Left ventricle myocardium inferior (tissue), 1 donor: ENCODE measurements at regions not wholly inside any gene's neighbourhood (a gene's known extent, or its start where the extent isn't known, plus 50 kb on each side); places are given as distances from the start of the nearest gene placed in this dataset.

Experiments
- DNase-seq: peaks from one replicate; pipeline ENCODE4 v3.0.0-alpha.2; 2020
- H3K27ac ChIP-seq: fragments of 200-600 bp; replicated peaks from 2 replicates; pipeline ENCODE4 v1.8.0; 2021
- H3K27me3 ChIP-seq: fragments of 200-600 bp; 2 replicates; pipeline ENCODE4 v1.8.0; 2021; ENCODE audit warnings: low read depth
- H3K36me3 ChIP-seq: fragments of 200-600 bp; 2 replicates; pipeline ENCODE4 v1.8.0; 2021
- H3K4me1 ChIP-seq: fragments of 200-600 bp; 2 replicates; pipeline ENCODE4 v1.8.0; 2021
- H3K4me3 ChIP-seq: fragments of 200-600 bp; 2 replicates; pipeline ENCODE4 v1.8.0; 2021; ENCODE audit warnings: mild to moderate bottlenecking, moderate library complexity
- H3K9me3 ChIP-seq: fragments of 200-600 bp; replicated peaks from 2 replicates; pipeline ENCODE4 v1.8.0; 2021
- intact Hi-C: fragments of 100-400 bp; cut with micrococcal nuclease; formaldehyde crosslinking; loops from one replicate; pipeline ENCODE4 v1.11.0; 2022
- TF ChIP-seq, protein P1 (sequence below): fragments of 200-600 bp; IDR thresholded peaks from 2 replicates; pipeline ENCODE4 v1.8.0; 2021; ENCODE audit warnings: antibody characterized with exemption, mild to moderate bottlenecking, borderline replicate concordance
- donor health status: DM: no; HTN: yes; CAD: no; lungs with severe emphysema.

DNA sequence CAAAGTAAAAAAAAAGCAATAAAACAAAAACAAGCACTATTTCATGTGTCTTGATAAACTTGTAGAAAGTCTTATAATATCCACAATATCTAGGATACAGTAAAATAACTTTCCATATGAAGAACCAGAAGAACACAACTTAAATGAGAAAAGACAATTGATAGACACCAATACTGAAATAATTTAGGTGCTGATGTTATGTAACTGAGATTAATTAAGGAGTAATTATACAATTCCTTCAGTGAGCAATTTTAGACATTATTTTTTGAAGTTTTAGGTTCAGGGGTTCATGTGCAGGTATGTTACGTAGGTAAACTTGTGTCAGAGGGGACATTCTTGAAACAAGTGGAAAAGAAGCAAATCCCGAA lies 88.3 kb upstream of the VPREB1 start:
- Histone ChIP-seq H3K9me3 (no peaks in the 10 kb centered on the region), H3K4me3 (no peak overlapping the region), H3K27me3 (peaks cover 59% of the 10 kb centered on the region), H3K36me3 (no peaks in the 10 kb centered on the region), H3K4me1 (no peaks in the 10 kb centered on the region), H3K27ac (no peak overlapping the region)
- no peak for DNase-seq
- intact Hi-C loops = no loop called here
- TF ChIP-seq, protein P1, sequence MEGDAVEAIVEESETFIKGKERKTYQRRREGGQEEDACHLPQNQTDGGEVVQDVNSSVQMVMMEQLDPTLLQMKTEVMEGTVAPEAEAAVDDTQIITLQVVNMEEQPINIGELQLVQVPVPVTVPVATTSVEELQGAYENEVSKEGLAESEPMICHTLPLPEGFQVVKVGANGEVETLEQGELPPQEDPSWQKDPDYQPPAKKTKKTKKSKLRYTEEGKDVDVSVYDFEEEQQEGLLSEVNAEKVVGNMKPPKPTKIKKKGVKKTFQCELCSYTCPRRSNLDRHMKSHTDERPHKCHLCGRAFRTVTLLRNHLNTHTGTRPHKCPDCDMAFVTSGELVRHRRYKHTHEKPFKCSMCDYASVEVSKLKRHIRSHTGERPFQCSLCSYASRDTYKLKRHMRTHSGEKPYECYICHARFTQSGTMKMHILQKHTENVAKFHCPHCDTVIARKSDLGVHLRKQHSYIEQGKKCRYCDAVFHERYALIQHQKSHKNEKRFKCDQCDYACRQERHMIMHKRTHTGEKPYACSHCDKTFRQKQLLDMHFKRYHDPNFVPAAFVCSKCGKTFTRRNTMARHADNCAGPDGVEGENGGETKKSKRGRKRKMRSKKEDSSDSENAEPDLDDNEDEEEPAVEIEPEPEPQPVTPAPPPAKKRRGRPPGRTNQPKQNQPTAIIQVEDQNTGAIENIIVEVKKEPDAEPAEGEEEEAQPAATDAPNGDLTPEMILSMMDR = no peak

DNA sequence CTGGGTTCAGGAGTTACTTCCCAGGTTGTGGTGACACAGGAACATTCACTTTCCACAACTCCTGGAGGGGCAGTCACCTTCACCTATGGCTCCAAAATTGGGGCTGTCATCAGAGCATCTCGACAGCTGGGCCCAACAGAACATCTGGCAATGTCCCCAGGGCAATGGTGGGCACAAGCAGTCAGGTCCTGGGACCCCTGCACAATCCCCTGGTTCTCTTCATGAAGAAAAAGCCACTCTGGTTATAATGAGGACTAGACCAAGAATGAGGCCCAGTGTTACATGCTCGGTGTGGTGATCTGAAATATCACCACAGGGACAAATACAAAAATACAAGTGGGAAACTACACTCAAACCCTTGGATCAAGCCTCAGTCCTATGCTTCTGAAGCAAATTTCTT lies 89.0 kb upstream of the VPREB1 start:
- no peaks in the 10 kb centered on the region for H3K36me3 ChIP-seq
- H3K4me3 ChIP-seq = no peak overlapping the region
- intact Hi-C loops = no loop called here
- H3K27me3 ChIP-seq = peaks cover 67% of the 10 kb centered on the region
- H3K9me3 ChIP-seq = no peaks in the 10 kb centered on the region
- DNase-seq = no peak
- H3K27ac ChIP-seq = no peak overlapping the region
- TF ChIP-seq, protein P1 = no peak
- no peaks in the 10 kb centered on the region for H3K4me1 ChIP-seq

GRCh38 chr22:22155146-22155545 lies 89.4 kb upstream of the VPREB1 start:
- H3K9me3 ChIP-seq = no peaks in the 10 kb centered on the region
- H3K27ac ChIP-seq = no peak overlapping the region
- H3K4me1 ChIP-seq = no peaks in the 10 kb centered on the region
- intact Hi-C loops = no loop called here
- H3K36me3 ChIP-seq = no peaks in the 10 kb centered on the region
- no peak overlapping the region for H3K4me3 ChIP-seq
- DNase-seq = no peak
- TF ChIP-seq, protein P1 = no peak
- H3K27me3 ChIP-seq = peaks cover 71% of the 10 kb centered on the region

GRCh38 chr22:22154040-22154439 lies 90.5 kb upstream of the VPREB1 start:
- Histone ChIP-seq H3K27me3 (peaks cover 78% of the 10 kb centered on the region), H3K9me3 (no peaks in the 10 kb centered on the region), H3K4me3 (no peak overlapping the region), H3K36me3 (no peaks in the 10 kb centered on the region), H3K27ac (no peak overlapping the region), H3K4me1 (no peaks in the 10 kb centered on the region)
- TF ChIP-seq, protein P1 = no peak
- intact Hi-C loops = no loop called here
- no peak for DNase-seq

GRCh38 chr22:22151308-22151707 lies 93.3 kb upstream of the VPREB1 start:
- TF ChIP-seq, protein P1 = no peak

GRCh38 chr22:22150457-22150856 lies 94.1 kb upstream of the VPREB1 start:
- H3K9me3 ChIP-seq = no peaks in the 10 kb centered on the region
- intact Hi-C loops = no loop called here
- peaks cover 97% of the 10 kb centered on the region for H3K27me3 ChIP-seq
- no peaks in the 10 kb centered on the region for H3K4me1 ChIP-seq
- H3K4me3 ChIP-seq = no peak overlapping the region
- TF ChIP-seq, protein P1 = no peak
- no peaks in the 10 kb centered on the region for H3K36me3 ChIP-seq
- no peak for DNase-seq
- no peak overlapping the region for H3K27ac ChIP-seq

More at GRCh38 chr22:22151308-22151707, 93.3 kb upstream of the VPREB1 start:
- Histone ChIP-seq H3K9me3 (no peaks in the 10 kb centered on the region), H3K27me3 (peaks cover 97% of the 10 kb centered on the region), H3K4me3 (no peak overlapping the region), H3K4me1 (no peaks in the 10 kb centered on the region), H3K36me3 (no peaks in the 10 kb centered on the region), H3K27ac (no peak overlapping the region)
- no peak for DNase-seq
- intact Hi-C loops = no loop called here
